Neural progenitor cell (in vitro differentiated cells): ENCODE measurements at regions not wholly inside any gene's neighbourhood (a gene's known extent, or its start where the extent isn't known, plus 50 kb on each side); places are given as distances from the start of the nearest gene placed in this dataset.

Source experiments
- DNase-seq: peaks from one replicate; pipeline ENCODE4 v3.0.0-alpha.2; 2016; ENCODE audit warnings: low spot score
- H2AFZ ChIP-seq: fragments of 200-600 bp; sonication (generic); replicated peaks from 2 replicates; pipeline ENCODE4 v1.6.1; 2016; ENCODE audit warnings: antibody characterized with exemption
- H3F3A ChIP-seq: fragments of 200-600 bp; sonication (generic); 2 replicates; pipeline ENCODE4 v1.6.1; 2016; ENCODE audit warnings: antibody characterized with exemption, low read depth
- H3K27ac ChIP-seq: fragments of 200-600 bp; sonication (generic); 2 replicates; pipeline ENCODE4 v1.5.1; 2016; ENCODE audit warnings: mild to moderate bottlenecking
- H3K27me3 ChIP-seq: fragments of 200-600 bp; sonication (generic); 2 replicates; pipeline ENCODE4 v1.6.1; 2016; ENCODE audit warnings: mild to moderate bottlenecking, moderate library complexity
- H3K36me3 ChIP-seq: fragments of 200-600 bp; sonication (generic); 2 replicates; pipeline ENCODE4 v1.5.1; 2016
- H3K4me1 ChIP-seq: fragments of 200-600 bp; sonication (generic); 2 replicates; pipeline ENCODE4 v1.6.1; 2016; ENCODE audit warnings: mixed run types
- H3K4me2 ChIP-seq: fragments of 200-600 bp; sonication (generic); 2 replicates; pipeline ENCODE4 v1.6.1; 2016
- H3K4me3 ChIP-seq: fragments of 200-600 bp; sonication (generic); 2 replicates; pipeline ENCODE4 v1.5.1; 2016
- H3K79me2 ChIP-seq: fragments of 200-600 bp; sonication (generic); 2 replicates; pipeline ENCODE4 v1.6.1; 2016; ENCODE audit warnings: low read depth
- H3K9ac ChIP-seq: fragments of 200-600 bp; sonication (generic); 2 replicates; pipeline ENCODE4 v1.6.1; 2016
- H3K9me3 ChIP-seq: fragments of 200-600 bp; sonication (generic); 2 replicates; pipeline ENCODE4 v1.5.1; 2016; ENCODE audit warnings: low read depth
- H4K20me1 ChIP-seq: fragments of 200-600 bp; sonication (generic); 2 replicates; pipeline ENCODE4 v1.6.1; 2016; ENCODE audit warnings: low read depth
- H3K27ac Mint-ChIP-seq: 3 replicates; pipeline ENCODE4 v1.8.0; 2021; ENCODE audit warnings: mixed read lengths
- H3K27me3 Mint-ChIP-seq: 2 replicates; pipeline ENCODE4 v1.8.0; 2022; ENCODE audit warnings: low read depth, mild to moderate bottlenecking, inconsistent platforms, moderate library complexity, mixed read lengths; ENCODE audit not compliant: insufficient read depth
- H3K36me3 Mint-ChIP-seq: 3 replicates; pipeline ENCODE4 v1.8.0; 2021; ENCODE audit warnings: mixed read lengths
- H3K4me1 Mint-ChIP-seq: 3 replicates; pipeline ENCODE4 v1.8.0; 2021; ENCODE audit warnings: mixed read lengths
- H3K4me3 Mint-ChIP-seq: 3 replicates; pipeline ENCODE4 v1.8.0; 2021; ENCODE audit warnings: mild to moderate bottlenecking, moderate library complexity, mixed read lengths
- H3K9me3 Mint-ChIP-seq: 3 replicates; pipeline ENCODE4 v1.8.0; 2020; ENCODE audit warnings: mixed read lengths
- EZH2 ChIP-seq: fragments of 200-600 bp; sonication (generic); IDR thresholded peaks from 2 replicates; pipeline ENCODE4 v1.6.1; 2017; ENCODE audit warnings: antibody characterized with exemption, mild to moderate bottlenecking, moderate library complexity
- EZH2phosphoT487 ChIP-seq: fragments of 200-600 bp; sonication (generic); IDR thresholded peaks from 2 replicates; pipeline ENCODE4 v1.6.1; 2017; ENCODE audit warnings: antibody characterized with exemption
- TF ChIP-seq, protein P1 (sequence below): fragments of 200-600 bp; sonication (generic); IDR thresholded peaks from 2 replicates; pipeline ENCODE4 v1.5.1; 2017; ENCODE audit warnings: antibody characterized with exemption, mild to moderate bottlenecking

- no peak overlapping the region for H3K27ac Mint-ChIP-seq
- no peaks in the 10 kb centered on the region for H3K9me3 Mint-ChIP-seq
- no peaks in the 10 kb centered on the region for H3F3A ChIP-seq
- no peak overlapping the region for H3K27ac ChIP-seq
- H3K36me3 ChIP-seq = no peaks in the 10 kb centered on the region
- H3K4me2 ChIP-seq = no peak overlapping the region
- H3K4me1 Mint-ChIP-seq = no peaks in the 10 kb centered on the region
- no peak overlapping the region for H2AFZ ChIP-seq
- no peaks in the 10 kb centered on the region for H3K9me3 ChIP-seq
- TF ChIP-seq EZH2phosphoT487 (no peak), EZH2 (no peak)
- TF ChIP-seq, protein P1, sequence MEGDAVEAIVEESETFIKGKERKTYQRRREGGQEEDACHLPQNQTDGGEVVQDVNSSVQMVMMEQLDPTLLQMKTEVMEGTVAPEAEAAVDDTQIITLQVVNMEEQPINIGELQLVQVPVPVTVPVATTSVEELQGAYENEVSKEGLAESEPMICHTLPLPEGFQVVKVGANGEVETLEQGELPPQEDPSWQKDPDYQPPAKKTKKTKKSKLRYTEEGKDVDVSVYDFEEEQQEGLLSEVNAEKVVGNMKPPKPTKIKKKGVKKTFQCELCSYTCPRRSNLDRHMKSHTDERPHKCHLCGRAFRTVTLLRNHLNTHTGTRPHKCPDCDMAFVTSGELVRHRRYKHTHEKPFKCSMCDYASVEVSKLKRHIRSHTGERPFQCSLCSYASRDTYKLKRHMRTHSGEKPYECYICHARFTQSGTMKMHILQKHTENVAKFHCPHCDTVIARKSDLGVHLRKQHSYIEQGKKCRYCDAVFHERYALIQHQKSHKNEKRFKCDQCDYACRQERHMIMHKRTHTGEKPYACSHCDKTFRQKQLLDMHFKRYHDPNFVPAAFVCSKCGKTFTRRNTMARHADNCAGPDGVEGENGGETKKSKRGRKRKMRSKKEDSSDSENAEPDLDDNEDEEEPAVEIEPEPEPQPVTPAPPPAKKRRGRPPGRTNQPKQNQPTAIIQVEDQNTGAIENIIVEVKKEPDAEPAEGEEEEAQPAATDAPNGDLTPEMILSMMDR = no peak
- H3K4me3 ChIP-seq = no peak overlapping the region
- H3K36me3 Mint-ChIP-seq = no peaks in the 10 kb centered on the region
- H3K4me3 Mint-ChIP-seq = no peak overlapping the region
- H3K79me2 ChIP-seq = no peaks in the 10 kb centered on the region
- H3K9ac ChIP-seq = no peak overlapping the region
- DNase-seq = no peak
- no peaks in the 10 kb centered on the region for H3K4me1 ChIP-seq
- H4K20me1 ChIP-seq = no peaks in the 10 kb centered on the region
- H3K27me3 Mint-ChIP-seq = no peaks in the 10 kb centered on the region
- H3K27me3 ChIP-seq = no peaks in the 10 kb centered on the region
Measured at GRCh38 chr6:18567380-18567779, 180.2 kb downstream of the RNF144B start.

DNA sequence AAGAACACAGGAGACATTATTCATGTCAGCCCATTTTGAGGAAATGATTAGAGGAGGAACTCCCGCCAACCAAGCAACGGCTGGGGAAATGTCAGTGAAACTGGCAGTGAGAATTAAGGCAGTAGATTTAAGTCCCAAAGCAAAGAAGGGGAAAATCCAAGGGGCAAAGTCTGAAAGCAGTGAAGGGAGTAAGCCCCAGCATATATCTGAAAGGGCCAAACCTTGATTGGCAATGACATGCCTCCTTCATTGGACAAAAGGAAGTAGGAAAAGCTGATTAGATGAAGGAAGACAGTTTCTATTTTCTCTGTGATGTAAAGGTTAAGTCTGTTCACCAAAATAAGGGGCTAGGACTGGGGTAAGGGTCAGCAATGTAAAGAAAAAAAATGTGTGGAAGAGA is 190.3 kb downstream of the RNF144B start:
- Histone ChIP-seq H4K20me1 (no peaks in the 10 kb centered on the region), H3K36me3 (no peaks in the 10 kb centered on the region), H3K27ac (no peak overlapping the region), H3K4me3 (no peak overlapping the region), H3K4me2 (no peak overlapping the region), H2AFZ (no peak overlapping the region), H3K9me3 (no peaks in the 10 kb centered on the region), H3K9ac (no peak overlapping the region), H3K79me2 (no peaks in the 10 kb centered on the region), H3K27me3 (no peaks in the 10 kb centered on the region), H3F3A (no peaks in the 10 kb centered on the region), H3K4me1 (no peaks in the 10 kb centered on the region)
- TF ChIP-seq, protein P1 = no peak
- TF ChIP-seq EZH2 (no peak), EZH2phosphoT487 (no peak)
- Mint-ChIP-seq H3K4me3 (no peak overlapping the region), H3K9me3 (no peaks in the 10 kb centered on the region), H3K36me3 (no peaks in the 10 kb centered on the region), H3K4me1 (peaks cover 5% of the 10 kb centered on the region), H3K27me3 (peaks cover 4% of the 10 kb centered on the region), H3K27ac (no peak overlapping the region)
- peak; percentile 9 for DNase-seq

DNA sequence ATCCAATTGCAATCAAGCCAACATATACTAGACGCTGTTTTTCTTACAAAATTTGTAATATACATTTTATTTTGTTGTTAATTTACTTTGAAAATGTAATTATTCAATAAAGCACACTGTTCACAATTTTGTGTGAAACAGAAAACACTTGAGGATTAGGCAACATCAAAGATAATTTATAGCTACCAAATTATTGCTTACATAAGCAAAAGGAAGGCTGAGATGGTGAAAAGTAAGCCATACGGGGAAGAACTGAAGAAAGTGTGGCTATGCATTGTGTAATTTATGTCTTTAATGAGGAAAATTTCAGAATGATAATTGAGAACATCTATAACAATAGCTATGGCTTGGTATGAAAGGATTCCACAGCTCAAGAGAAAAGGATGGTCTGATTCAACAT is 192.0 kb downstream of the RNF144B start:
- no peak for DNase-seq
- H3K27ac Mint-ChIP-seq = no peak overlapping the region
- H3K9me3 Mint-ChIP-seq = peaks cover 3% of the 10 kb centered on the region
- Histone ChIP-seq H3K4me1 (no peaks in the 10 kb centered on the region), H3F3A (no peaks in the 10 kb centered on the region), H3K79me2 (no peaks in the 10 kb centered on the region), H3K4me2 (no peak overlapping the region), H3K36me3 (no peaks in the 10 kb centered on the region), H3K27ac (no peak overlapping the region), H3K4me3 (no peak overlapping the region), H3K27me3 (no peaks in the 10 kb centered on the region), H4K20me1 (no peaks in the 10 kb centered on the region), H3K9me3 (no peaks in the 10 kb centered on the region), H2AFZ (no peak overlapping the region), H3K9ac (no peak overlapping the region)
- no peak overlapping the region for H3K4me3 Mint-ChIP-seq
- TF ChIP-seq, protein P1 = no peak
- no peak for TF ChIP-seq EZH2phosphoT487
- no peak for TF ChIP-seq EZH2
- H3K36me3 Mint-ChIP-seq = no peaks in the 10 kb centered on the region
- peaks cover 6% of the 10 kb centered on the region for H3K27me3 Mint-ChIP-seq
- peaks cover 13% of the 10 kb centered on the region for H3K4me1 Mint-ChIP-seq

- H3K9me3 ChIP-seq = no peaks in the 10 kb centered on the region
- H3K9ac ChIP-seq = no peak overlapping the region
- H3K4me1 Mint-ChIP-seq = peaks cover 18% of the 10 kb centered on the region
- no peaks in the 10 kb centered on the region for H3K27me3 ChIP-seq
- no peaks in the 10 kb centered on the region for H4K20me1 ChIP-seq
- no peaks in the 10 kb centered on the region for H3K79me2 ChIP-seq
- H3F3A ChIP-seq = no peaks in the 10 kb centered on the region
- H3K27me3 Mint-ChIP-seq = peaks cover 6% of the 10 kb centered on the region
- H3K36me3 ChIP-seq = no peaks in the 10 kb centered on the region
- no peak overlapping the region for H3K27ac ChIP-seq
- peaks cover 3% of the 10 kb centered on the region for H3K9me3 Mint-ChIP-seq
- H3K36me3 Mint-ChIP-seq = no peaks in the 10 kb centered on the region
- H3K27ac Mint-ChIP-seq = no peak overlapping the region
- H3K4me3 ChIP-seq = no peak overlapping the region
- DNase-seq = no peak
- H3K4me3 Mint-ChIP-seq = no peak overlapping the region
- TF ChIP-seq, protein P1 = no peak
- no peak for TF ChIP-seq EZH2phosphoT487
- no peak for TF ChIP-seq EZH2
- peak overlapping the region; percentile 31 for H2AFZ ChIP-seq
- H3K4me1 ChIP-seq = no peaks in the 10 kb centered on the region
- no peak overlapping the region for H3K4me2 ChIP-seq
Measured at GRCh38 chr6:18579869-18580268, 192.7 kb downstream of the RNF144B start.
